Glomerular endothelial cell (primary cell): ENCODE measurements at regions not wholly inside any gene's neighbourhood (a gene's known extent, or its start where the extent isn't known, plus 50 kb on each side); places are given as distances from the start of the nearest gene placed in this dataset.
"Not testable (repeated sequence)": the region's sequence is repeated elsewhere in the genome, so short reads cannot be mapped to it uniquely, and the experiment has no call there.

Source experiments
- DNase-seq: peaks from one replicate; pipeline ENCODE4 v3.0.0-alpha.2; 2011; ENCODE audit warnings: low read depth, low spot score; ENCODE audit errors: extremely low read depth

GRCh38 chr4:147139455-147140198 lies 194.0 kb upstream of the TTC29 start:
- no peak for DNase-seq

- DNase-seq, result no peak
These were observed 206.1 kb upstream of the TTC29 start for GRCh38 chr4:147151763-147152162.

- peak; percentile 5 for DNase-seq
These were observed 212.4 kb upstream of the TTC29 start for GRCh38 chr4:147157860-147158701.

- peak; percentile 7 for DNase-seq
These were observed 215.3 kb upstream of the TTC29 start for GRCh38 chr4:147160908-147161513.

DNA sequence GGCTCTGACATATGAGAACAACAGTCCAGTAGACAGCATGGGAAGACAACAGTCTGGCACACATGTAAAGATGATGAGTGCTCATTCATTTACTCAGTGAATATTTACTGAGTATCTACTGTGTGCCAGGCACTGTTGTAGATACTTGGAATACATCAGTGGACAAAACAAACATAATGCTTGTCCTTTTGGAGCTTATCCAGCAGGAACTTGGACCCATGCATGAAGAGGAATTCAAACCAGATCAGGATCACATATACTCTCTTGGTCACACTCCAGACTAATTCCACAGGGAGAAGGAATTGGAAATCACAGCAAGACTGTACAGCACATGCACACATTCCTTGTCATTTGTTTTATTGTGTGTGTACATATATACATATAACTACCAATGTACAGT lies 217.6 kb upstream of the TTC29 start:
- no peak for DNase-seq

DNA sequence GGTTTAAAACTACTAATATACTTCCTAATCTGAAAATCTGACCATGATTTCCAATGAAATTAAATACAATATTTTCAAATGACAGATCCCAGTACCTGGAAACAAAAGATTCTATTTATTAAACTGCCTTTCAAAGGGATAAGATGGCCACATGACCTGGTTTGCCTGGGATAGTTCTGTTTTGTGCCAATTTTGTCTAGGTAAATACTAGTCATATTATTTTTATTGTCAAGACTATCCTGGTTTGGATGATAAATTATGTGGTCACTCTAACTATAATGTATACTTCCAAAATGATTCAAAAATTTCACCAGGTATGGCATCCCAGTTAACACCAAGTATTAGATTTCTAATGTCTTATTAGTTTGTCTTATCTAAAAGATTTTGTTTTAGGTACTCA lies 222.5 kb upstream of the TTC29 start:
- DNase-seq, result not testable (repeated sequence)

DNA sequence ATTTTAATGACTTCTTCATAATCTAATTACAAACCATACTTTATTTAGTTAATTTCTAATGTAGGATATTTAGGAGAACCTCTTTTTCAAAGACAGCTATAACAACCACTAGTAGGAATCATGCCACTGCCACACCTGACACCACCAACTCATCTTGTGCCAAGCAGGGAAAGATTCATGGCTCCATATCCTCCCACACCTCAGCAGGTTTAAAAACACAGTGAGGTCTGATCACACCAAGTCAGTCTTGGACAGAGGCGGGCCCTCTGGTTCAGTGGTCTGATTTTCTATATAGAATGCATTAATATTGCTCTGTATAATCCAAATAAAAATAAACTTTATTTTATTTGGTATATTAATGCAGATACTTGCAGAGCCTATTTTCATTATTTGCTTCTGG lies 227.7 kb upstream of the TTC29 start:
- no peak for DNase-seq

DNA sequence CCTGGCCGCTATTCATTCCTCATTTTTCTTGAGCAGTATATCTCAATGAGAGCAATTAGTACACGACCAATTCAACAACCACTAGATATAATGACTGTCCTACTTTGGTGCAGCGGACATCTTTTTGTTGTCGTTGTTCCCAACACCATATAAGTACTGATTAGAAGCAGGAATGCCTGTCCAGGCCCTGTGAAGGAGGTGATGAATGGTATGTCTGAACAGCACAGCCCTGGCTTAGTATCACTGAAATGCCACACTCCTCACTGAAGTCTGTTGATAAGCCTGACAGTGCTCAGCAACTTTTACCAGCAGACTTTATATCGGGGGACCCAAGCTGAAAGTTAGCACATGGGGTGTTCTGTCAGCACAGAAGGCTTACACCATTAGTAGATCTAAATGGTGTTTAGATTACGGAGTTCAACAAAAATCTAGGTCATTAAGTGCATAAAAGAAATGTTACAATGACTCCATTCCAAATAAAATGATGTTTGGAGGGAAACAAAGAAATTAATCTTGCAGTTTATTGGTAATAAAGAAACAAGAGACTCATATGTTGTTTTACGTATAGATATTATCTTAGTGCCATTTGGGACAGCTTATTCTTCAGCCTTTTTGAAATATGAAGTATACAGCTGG lies 228.3 kb upstream of the TTC29 start:
- no peak for DNase-seq

GRCh38 chr4:147174591-147174990 lies 228.9 kb upstream of the TTC29 start:
- no peak for DNase-seq

DNA sequence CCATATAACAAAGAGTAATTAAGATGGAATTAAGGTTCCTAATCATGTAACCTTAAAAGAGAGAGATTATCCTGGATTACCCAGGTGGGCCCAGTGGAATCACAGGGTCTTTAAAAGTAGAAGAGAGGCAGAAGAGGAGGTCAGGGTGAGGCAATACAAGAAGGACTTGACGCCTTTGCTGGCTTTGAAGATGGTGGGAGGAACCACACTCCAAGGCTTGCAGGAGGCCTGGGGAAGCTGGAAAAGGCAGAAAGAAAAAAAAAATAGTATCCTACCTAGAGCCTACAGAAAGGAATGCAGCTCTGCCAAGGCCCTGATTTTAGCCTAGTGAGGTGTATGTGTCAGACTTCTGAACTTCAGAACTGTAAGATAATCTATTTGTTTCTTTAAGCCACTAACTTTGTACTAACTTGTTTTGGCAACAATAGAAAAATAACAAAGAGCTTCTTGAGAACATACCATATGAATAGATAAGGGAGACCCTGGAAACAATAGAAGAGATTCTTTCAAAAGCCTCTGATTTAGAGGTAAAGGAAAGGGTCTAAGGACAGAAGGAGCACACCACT lies 229.9 kb upstream of the TTC29 start:
- no peak for DNase-seq

GRCh38 chr4:147182041-147182440 lies 236.4 kb upstream of the TTC29 start:
- DNase-seq, result no peak

DNA sequence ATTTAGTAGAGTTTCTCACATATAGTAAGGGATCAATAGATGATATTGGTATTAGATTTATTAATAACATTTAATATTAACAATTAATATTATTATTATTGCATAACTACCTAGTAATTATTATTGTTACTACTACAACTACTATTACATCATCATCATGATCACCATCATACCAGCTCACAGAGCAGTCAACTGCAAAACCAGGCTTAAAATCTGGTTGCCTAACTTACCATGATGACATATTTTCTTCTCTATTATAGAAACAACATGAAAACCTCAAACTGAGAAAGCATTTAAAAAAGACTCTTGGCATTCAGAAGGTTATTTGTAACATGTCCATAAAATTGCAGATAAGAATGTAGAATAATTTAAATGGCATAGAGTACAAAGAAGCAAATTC lies 247.0 kb upstream of the TTC29 start:
- no peak for DNase-seq

DNA sequence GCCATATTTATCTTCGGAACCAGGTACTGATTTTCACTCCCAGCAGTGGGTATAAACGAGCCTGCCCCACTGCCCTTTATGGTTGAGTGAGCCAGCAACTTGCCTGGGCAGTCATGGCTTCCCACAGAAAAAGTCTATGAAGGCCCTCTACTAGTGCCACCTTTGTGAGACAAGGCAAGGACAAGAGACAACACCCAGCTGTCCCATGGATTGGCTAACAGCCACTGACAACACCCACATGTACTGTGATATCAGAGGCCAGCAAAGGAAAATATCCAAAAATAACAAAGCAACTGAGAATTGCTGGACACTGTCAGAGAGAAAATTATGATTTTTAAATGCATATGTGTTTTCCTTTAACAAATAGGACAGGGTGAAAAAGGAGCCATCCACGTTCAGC lies 248.4 kb upstream of the TTC29 start:
- no peak for DNase-seq

- DNase-seq, result no peak
These were observed 248.9 kb upstream of the TTC29 start for GRCh38 chr4:147194604-147195003.

DNA sequence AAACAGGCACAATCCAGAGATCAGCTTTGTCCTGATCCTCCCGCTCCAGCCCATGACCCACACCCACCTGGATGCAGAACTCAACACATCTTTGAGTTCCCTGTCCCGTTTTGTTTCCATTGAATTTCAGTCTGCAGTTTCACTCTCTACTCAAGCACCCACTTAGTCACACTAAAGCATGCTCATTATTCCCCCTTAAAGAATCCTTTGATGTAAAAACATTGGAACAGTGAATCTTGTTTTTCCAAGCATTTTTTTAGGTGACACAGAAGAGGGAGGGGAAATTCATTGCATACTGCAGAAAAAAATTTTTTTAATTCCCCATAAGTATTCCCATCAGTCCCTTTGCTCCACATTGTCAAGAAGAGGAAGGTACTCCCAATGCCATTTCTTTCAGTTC lies 249.7 kb upstream of the TTC29 start:
- no peak for DNase-seq

GRCh38 chr4:147198411-147199051 lies 252.9 kb upstream of the TTC29 start:
- DNase-seq, result no peak

DNA sequence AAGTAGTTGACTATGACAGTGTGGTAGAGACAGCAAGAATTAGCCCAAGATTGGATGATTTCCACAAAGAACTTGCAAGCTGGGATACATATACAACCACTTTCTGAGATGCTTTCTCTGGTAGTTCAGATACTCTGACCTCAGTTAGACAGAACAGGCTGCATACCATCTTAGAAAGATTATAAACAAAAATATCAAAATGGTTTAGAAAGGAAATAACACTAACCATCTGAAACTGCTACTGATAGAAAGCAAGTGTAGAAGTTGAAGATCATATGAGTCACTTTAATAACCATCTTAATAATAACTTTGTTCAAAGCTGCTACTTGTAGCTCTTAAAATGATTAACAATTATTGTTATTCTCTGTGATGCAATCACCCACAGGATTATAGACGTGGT lies 255.4 kb upstream of the TTC29 start:
- DNase-seq, result no peak

DNA sequence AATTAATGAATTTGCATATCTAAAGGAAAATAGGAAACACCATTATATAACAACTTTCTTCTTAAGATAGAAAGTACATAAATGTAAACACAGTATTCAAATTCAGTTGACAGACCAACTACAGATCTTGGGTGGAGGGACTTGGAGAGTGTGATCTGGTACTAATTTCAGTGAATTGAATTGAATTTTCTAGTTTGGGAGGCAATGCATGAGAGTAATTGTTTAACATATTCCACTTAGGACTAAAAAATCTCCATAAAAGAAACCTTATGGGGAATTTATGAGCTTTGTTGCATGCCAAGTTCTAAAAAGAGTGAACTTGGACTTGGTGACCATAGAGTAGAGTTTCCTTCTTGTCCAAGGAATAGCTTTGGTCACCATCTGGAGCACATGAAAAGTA lies 261.1 kb upstream of the TTC29 start:
- no peak for DNase-seq

DNA sequence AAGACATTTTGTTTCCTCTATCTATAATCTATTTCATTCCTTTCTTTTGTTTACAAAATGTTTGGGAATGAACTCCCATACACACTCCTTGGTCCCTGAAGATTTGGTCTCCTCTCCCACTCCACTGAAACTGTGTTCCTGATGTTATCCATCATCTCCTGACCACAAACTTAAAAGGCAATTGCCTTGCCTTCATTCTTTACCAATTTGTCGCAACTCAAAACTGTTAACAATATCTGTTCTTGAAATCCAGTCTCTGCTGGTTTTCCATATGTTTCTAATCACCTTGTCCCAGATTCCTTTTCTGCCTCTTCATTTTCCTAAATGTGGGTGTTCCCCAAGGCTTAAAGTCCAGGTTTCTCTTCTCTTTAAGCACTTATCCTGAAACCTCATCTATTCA lies 262.2 kb upstream of the TTC29 start:
- DNase-seq, result no peak

DNA sequence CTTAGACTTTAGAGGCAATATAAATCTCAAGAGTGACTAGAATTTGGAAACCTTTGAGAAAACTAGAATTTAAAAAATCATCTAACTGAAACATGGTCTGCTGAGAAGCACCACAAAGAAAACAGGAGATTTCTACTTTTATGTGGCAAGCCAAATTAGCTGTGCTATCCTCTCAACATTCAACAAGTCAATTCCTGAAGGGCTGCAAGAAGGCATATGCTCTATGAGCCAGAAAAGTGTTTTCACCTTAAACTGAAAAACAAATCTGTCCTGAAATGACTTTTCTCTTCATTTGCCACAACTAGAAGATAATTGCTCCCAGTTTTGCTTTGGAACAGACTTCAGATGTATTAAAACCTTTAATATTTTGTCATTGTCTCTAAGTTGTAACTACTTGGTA lies 263.2 kb upstream of the EDNRA start:
- DNase-seq, result no peak

GRCh38 chr4:147219145-147219544 lies 261.8 kb upstream of the EDNRA start:
- no peak for DNase-seq
